Right kidney (tissue), 1 donor: ENCODE measurements at regions not wholly inside any gene's neighbourhood (a gene's known extent, or its start where the extent isn't known, plus 50 kb on each side); places are given as distances from the start of the nearest gene placed in this dataset.
A peak's percentile ranks its signal among the peaks of the same experiment; 100 is the strongest.

Source experiments
- DNase-seq: peaks from one replicate; pipeline ENCODE4 v3.0.0-alpha.2; 2016

DNA sequence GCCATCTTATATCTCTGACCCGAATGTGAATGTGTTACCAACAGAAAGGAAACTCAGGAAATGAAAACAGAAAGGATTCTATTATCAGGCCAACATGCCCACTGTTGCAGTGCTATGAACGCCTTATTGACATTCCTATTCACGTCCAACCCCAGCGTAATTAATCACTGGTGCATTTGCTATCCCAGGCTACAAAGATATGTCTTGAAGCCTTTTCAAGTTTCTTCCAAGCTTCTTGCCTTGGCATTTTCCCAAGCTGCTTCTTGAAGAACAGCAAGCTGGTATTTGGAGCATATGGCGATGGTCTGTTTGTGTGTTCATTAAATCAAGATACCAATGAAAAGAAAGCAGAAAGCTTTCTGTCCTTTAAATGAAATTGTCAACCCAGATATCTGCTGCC is 579.2 kb upstream of the ZNF462 start:
- no peak for DNase-seq

DNA sequence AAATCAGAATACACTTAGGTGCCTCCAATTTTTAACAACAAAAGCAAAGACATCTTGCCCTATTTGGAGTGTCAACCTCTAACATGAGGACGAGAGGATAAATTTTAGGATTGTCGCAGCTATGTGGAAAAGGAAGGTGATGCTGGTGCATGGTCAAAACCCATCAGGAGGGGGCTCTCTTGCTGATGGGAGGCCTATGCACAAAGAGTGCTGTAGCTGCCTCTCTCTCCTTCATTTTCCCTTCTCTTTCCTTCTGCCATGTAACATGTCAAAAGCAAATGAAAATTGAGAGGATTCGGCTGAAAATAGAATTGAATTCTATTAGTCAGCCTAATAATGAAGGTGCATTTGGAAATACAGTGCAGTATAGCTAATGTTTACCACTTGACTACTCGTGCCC is 578.7 kb upstream of the ZNF462 start:
- no peak for DNase-seq

DNA sequence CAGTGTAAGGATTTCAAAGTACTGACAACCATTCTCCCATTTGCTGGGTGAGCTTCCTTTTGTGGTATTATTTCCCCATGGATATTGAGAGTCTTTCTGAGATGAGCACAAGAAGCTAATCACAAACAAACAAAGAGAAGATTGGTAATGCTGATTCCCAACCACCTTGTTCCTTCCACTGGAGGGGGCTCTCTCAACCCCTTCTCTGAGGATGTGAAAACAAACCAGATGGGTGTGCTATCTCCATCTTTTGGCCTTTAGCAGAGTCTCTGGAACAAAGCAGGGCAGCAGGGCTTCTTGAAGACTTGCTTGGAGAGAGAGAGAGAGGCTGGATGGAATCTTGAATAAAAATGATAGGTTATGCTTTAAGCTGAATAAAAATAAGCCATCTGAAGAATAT is 576.7 kb upstream of the ZNF462 start:
- no peak for DNase-seq

DNA sequence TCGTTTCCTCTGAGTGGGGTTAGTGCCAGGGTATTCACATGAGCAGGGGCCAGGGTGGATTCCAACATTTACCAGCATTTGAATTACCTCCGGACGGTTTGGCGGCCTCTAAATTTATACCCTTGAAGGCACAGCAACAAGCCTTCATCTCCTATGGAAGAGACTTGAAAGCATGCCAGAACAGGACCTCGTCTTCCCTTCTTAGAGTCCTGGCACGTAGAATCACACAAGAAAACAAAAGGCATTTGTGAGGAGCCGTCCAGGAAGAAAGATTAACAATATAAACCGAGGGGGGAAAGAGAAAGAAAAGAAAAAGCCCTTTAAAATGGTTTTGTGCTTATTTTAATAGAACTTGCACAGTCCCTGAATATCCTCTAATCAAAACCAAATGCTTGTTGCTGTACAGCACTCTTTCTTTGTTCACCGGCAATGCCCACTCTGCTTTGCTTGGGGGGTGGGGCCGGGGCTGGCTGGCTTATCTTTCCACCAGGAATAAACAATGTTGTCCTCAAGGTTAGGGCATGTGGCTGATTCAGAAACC is 575.8 kb upstream of the ZNF462 start:
- DNase-seq = peak; percentile 27

DNA sequence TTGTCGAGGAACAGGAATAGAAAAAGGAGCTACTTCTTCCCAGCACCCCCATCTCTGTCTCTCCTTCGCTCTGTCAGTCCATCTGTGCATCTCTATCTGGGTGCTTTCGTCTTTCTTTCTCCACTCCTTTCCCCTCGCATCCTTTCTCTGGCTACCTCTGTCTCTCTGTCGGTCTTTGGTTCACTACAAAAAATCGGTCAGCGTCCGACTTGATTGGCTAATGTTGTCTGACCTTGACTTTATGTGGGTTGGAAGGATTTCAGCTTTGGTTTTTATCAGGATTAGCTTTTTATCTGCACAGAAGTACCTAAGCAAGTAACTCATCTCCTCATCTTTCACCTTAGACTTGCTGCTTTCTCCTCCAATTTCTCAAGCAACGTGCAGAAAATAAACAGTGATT is 575.2 kb upstream of the ZNF462 start:
- DNase-seq = no peak

DNA sequence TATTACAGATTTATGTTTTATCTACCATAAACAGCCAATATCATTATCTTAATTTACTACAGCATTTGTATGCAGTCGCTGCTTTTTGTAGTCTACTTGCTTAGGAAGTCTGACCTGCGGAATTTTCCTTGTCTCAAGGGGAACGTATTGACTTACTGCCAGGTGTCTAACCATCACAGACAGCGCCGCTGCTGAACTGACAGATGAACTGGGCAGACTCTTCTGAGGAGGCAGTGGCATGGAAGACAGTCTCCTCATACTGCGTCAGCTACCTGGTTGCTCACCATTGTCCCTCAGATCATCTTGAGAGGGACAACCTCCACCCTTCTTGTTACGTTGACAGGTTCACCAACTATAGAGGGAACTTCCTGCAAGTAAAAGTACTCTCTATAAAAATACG is 574.3 kb upstream of the ZNF462 start:
- DNase-seq = no peak

DNA sequence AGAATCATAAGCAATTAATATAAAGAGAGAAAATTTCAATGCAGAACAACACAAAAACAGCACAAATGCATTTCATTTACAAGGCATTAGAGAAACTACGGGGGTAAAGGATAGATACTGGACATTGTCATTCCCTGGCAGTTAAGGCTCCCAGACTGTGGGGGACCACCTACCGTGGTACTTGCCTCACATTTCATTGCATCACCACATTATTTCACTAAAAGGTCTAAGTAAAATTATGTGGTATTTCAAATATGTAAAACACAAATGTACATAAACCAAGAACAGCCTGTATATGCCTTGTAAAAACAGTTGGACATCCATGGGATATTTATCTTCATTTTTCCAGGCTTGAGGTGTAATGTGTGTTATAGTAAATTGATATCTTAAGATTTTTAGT is 571.2 kb upstream of the ZNF462 start:
- no peak for DNase-seq

DNA sequence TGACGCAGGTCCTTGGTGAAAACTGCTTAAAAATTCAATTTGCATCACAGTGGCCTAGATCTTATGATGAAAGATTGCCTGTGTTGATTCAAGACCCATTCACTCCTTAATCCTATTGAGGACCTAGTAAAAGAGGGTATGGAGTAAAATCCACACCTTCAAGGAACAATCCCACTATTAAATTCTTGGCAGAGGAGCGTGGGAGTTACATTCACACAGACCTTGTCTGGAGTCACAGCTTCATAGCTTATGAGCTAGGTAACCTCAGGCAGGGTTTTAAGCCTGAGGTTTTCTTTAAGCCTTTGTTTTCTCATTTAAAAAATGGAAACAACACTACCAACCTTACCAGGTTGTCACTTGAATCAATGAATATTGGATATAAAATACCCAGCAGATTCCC is 566.5 kb upstream of the ZNF462 start:
- DNase-seq = no peak

DNA sequence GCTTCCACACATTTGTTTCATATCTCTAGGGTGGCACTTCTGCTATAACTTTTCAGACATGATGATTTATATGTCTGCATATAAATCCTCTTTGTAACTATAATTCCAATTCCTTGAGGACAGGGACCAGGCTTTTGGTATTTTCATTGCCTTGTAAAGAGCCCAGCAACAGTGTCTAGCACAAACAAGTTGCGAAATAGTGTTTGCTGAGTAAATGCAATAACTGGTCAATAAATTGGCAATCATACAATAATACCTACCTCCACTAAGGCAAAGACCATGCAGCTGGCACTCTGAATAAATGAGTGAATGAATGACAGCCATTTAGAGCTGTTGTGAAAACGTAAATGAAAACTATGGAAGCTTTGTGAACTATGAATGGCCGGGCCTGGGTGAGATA is 564.0 kb upstream of the ZNF462 start:
- no peak for DNase-seq

DNA sequence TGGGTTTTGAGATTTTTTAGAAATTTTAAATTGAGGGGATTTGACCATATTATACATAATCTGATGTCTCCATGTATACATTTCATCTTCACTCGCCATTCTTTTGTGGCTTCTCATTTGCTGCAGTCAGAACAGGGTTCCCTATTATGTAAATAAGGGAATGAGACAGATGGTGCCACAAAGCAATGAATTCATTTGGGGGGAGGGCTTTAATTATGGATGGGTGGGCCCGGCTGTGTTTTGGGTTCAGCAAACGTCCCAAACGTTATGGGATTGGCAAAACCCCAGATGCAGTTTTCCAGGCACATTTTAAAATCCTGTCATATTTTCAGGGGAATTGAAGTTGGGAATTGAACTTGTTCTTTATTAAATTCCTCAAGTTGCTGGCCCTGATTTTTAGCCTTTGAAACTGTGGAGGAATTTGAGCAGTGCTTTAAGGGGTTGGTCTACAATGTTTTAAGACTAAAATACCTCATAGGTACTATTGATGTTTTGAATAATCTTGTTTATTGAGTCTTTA is 558.5 kb upstream of the ZNF462 start:
- DNase-seq = no peak

DNA sequence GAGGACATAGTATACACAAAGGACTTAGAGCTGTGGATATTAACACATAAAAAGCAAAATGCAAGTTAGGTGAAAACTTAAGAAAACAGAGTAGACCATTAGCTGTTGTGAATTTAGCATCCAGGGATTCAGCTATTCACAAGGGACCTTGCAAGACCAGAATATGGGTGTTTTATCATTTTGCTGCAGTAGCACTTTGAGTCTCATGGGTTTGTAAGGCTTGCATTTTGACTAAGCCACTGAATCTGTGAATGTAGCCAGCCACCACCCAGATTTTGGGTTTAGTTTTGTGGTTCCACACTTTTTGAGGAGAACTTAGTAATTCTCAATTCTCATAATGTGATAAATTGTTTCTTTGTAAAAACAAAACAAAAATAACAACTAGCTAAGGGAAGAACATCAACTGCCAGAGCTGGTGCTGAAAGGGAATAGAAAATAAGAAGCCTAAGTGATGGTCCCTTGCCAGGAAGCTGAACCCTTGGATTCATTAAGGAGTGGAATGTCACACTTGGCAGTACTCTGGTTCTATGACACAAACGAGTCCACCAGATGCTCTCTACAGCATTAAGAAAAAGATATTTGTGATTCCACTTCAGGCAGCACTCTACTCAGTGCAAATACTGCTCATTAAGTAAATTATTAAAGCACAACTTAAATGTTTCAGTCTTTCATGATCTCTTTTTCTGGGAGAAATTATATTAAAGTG is 557.4 kb upstream of the ZNF462 start:
- DNase-seq = no peak

DNA sequence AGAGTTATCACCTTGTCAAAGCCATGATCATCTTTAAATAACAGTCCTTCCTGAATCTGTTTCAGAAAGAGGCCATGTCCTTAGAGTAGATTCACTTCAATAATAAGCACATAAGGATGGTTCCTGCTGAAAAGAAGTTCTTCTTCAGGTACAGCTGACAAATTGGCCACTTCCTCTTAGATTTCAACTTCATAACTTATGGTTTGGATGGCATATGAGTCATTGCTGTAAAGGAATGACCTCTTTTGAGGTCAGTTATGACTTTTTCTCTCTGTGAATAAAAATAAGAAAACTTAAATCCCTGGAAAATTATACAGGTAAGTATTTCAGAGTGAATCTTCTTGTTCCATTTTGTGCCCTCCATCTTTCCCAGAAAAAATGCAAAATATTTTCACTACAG is 555.3 kb upstream of the ZNF462 start:
- DNase-seq = no peak

DNA sequence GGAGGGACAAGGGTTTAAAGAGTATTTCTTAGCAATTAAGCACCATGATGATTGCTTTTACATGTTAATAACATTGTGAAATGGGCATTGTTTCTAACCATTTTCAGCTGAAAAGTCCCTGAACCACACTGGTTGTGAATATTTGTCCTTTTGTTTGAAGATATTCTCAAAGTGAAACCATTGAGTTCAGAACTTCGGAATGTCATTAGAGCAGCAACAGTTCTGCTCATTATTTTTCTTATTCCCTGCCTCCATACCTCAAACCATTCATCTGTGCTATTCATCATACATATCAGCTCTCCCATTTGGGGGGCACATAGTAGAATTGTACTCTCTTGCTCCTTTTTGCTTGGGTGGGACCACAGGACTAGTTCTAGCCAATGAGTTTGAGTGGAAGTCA is 553.0 kb upstream of the ZNF462 start:
- DNase-seq = no peak

DNA sequence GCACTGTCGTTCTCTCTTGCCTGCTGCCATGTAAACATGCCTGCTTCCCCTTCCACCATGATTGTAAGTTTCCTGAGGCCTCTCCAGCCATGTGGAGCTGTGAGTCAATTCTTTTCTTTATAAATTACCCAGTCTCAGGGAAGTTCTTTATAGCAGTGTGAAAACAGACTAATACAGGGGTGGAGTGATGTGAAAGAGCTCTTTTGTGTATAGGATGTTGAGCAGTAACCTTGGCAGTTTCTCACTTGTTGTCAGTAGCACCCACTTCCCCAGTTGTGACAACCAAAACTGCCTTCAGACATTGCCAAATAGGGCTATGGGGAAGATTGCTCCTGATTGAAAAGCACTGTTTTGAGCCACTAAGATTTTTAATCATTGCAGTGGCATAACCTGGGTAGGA is 552.2 kb upstream of the ZNF462 start:
- no peak for DNase-seq

DNA sequence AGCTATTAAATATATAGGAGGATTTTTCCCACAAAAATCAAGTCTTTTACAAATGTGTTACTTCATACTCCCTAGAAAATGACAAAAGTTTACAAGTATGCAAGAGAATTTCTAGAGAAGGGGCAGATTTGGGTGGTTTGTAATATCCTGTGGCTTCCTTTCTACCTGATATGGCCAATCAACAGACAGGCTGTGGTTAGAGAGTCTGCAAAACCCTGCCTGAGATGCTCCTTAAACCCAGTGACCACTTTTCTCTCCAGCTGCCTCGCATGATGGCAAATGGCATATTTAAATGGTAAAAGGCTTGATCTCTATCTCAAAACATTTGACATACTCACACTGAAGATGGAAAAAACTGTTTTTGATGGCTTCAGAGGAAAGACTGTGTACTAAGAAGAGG is 550.1 kb upstream of the ZNF462 start:
- no peak for DNase-seq

DNA sequence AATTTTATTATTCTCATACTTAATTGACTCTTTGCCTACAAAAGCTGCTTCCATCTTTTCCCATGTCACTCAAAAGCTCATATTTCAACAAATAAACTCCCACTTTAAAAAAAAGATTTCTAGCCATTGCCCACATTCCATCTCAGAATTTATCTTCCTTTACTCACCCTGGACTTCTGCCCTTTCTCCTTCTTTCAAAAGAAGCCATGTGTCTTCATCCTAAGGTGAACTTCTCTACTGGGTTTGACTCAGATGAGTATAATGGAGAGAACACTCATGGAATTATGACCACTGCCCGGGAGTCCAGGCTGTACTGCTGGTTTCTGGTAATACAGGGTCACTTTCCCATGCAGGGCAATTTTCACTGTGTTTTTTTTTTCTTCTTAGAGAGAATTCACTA is 548.5 kb upstream of the ZNF462 start:
- DNase-seq = no peak

DNA sequence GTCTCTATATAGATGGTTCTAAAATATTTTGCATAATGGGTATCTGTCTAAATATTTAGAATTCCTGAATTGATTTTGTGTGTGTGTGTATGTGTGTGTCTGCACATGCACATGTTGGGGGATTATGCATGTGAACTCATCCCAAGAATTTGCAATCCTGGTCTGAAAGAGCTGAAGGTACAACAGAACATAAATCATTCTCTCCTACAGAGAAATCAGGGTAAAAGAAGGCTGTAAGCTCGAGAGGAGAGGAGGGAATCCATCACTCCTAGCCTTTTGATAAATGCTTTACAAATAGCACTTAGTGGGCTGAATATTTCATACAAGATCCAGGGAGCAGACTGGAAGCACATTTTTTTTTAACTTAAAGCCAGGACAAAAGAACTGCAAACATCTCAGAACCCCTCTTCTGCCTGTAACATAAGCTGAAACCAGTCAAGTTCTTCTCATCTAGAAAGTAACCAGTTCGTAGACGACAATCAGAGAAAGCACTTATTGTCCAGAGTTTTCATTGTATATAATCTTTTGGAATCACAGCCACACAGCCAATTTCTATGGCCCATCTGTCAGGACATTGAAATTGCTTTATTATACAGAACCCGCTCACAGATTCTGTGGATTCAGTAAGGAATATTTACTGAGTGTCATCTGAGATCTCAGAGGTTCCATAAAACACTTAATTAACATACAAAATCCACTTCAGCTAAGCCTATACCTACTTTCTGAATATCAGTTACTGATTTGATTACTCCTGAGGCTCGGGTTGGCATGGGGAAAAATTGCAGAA is 541.4 kb upstream of the ZNF462 start:
- DNase-seq = no peak

DNA sequence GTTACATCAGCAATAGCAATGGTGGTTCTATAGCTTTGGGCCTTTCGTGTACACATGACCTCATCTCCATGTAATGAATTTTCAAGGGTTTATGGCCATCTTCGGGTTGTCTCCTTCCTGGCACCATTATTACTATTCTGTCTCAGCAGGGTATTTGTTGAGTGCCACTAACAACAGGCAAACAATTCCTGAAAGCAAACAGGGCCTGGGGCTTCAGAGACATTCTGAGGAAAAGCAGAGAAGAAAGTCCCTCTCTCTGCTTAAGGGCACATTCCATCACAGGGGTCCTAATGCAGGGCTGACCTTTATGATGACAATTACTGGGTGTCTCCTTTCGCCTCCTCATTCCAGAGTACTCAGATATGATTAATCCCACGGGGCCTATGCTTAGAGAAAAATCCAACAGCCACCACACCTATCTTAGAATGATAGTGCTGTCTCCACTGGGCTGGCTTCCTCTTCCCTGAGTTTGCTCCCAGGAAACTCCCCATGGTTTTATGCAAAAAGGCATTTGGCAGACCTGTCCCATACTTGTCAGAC is 540.2 kb upstream of the ZNF462 start:
- no peak for DNase-seq

DNA sequence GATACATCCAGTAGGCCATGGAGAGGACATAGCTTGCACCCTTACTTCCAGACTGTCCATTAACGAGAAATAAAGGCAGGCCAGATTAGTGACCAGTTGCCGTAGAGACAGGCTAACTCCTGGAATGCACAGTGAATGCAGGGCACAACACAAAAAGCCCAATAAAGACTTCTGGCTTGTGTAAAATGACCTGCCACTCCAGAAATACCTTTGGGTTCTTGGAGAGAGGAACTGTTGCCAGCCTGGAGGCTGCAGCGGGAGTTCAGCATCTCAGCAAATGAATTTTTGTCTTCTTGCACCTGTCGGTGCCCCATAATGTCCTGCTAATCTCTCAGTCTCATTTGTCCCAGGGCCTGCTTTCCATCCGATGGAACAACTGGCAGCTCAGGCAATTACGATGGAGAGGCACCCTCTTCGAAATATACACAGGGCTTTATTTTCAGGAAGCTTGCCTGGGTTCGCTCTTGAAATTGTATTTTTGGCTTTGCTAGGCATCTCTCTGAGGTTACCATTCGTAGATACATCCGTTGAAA is 538.8 kb upstream of the ZNF462 start:
- DNase-seq = no peak

DNA sequence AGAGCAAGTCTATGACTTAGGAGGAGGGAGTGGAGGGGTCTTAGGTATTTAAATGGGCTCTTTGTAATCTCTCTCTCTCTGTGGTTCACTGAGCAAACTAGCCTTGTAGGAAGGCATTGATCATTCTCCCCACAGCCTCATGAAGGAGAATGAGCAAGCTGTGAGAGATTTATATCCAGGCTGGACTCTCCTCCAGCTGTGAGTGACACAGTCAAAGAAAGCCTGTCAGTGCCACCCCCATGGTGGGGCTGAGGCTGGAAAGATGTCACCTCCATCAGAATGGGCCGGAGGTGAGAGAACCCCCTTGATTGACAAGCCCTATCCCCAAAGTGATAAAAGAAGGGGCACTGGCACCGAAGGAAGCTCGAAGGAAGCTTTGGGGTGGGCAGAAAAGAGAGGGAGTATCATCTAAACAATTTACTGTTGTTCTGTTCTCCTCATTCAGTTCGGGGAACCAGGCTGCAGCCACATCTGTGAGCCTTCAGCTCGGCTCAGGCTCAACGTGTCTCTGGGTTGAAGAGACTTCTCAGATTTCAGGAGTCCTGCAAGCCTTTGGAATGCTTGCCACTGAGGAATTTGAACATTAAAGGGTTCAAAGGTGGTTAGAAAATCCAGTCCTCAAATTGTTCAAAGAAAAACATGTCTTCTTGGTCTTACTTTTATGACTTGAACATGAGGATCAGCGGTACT is 538.2 kb upstream of the ZNF462 start:
- DNase-seq = peak; percentile 25

DNA sequence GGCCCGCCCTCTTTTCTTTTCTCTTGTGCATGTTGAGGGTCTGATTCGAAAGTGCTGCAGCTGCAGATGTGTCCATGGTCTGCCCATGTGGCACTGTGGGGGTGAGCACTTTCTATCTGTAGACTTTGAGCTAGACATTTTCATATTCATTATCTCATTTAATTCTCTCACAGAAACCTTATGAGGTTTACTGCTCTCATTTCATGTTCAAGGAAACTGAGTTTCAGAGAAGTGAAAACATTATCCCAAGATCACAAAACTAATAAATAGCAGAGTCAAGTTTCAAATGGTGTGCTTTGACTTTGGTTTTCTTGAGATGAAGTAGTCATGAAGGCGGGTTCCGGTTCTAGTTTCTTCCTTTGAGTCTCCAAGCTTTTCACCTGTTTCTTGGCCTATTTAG is 536.5 kb upstream of the ZNF462 start:
- DNase-seq = no peak

DNA sequence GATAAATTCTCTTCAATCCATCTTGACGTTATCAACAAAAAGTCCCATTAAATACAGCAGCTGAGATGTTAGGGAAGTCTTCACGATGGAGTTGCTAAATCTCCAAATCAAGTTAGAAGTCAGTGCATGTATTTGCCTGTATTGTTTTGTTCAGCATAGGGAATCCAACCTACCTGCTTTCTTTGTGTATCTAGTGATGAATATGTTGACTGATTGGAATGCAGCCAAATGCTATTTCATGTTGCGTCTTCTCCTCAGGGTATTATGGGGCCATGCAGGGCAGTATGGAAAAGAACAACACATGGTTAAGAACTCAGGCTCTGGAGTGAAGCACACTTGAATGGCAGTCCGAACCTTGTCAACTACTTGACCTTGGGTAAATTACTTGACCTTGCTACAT is 529.5 kb upstream of the ZNF462 start:
- DNase-seq = no peak

DNA sequence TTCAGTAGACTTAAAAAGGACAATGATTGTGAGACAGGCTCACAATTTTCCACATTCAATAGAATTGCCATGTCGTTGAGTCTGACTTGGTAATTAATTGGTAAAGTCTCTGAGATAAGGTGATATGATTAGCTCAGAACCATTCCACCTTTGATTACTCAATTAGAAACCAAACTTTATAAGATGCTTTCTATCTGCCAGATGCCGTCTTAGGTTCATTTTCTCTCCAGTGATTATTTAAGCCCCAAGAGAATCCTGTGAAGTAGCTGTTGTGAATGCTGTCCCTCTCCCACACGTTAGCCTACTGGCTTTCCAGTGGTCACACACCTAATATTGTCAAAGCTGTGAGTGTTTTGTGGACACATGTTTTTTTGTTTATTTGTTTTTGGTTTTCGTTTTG is 528.9 kb upstream of the ZNF462 start:
- no peak for DNase-seq
